Superior temporal gyrus (tissue), 1 donor: ENCODE measurements at regions not wholly inside any gene's neighbourhood (a gene's known extent, or its start where the extent isn't known, plus 50 kb on each side); places are given as distances from the start of the nearest gene placed in this dataset.
A peak's percentile ranks its signal among the peaks of the same experiment; 100 is the strongest.
"Not testable (repeated sequence)": the region's sequence is repeated elsewhere in the genome, so short reads cannot be mapped to it uniquely, and the experiment has no call there.

Source experiments
- DNase-seq: peaks from one replicate; pipeline ENCODE4 v3.0.0-alpha.2; 2016; ENCODE audit errors: extremely low spot score

DNA sequence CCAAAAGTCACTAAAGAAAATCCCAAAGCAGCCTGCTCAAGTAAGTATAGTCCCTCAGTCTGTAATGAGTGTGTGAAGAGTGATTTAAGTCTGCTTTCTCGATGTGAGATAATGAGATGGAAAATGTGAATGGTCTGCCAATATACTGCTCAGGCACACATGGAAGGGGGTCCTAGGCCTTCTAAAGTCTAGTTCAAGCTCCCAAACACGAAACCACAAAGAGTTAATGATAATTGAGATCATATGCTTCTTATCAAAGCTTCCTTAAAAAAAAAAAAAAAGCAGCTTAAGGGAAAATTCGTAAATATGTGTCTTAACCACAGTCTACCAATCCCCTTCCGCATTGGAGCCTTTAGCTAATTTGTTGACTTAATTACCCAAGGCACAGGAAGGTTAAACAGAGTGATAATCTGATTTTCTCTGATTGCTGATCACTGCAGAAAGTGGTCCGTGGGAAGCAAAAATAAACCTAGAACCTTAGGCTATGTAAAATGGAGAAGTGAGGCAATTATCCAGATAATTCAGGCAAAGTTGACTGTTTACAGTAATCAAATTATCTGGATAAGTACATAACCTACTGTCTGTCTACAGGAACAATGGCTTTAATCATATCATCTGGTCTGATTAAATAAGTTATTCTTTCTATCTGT, 172.9 kb downstream of the MBL2 start:
- no peak for DNase-seq

DNA sequence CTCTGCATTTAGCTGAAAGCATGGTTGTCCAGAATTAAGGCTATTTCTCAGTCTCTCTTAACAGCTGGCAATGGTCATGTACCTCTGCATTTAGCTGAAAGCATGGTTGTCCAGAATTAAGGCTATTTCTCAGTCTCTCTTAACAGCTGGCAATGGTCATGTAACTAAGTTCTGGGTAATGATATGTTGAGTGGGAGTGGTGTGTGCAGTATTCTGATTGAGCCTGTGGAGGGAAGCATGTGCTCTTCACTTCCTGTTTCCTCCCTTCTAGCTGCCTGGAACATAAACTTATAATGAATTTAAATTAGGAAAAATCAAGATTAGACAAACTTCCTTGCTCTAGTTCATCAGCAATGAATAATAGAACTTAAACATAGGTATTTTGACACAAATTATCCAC, 168.5 kb downstream of the MBL2 start:
- not testable (repeated sequence) for DNase-seq

DNA sequence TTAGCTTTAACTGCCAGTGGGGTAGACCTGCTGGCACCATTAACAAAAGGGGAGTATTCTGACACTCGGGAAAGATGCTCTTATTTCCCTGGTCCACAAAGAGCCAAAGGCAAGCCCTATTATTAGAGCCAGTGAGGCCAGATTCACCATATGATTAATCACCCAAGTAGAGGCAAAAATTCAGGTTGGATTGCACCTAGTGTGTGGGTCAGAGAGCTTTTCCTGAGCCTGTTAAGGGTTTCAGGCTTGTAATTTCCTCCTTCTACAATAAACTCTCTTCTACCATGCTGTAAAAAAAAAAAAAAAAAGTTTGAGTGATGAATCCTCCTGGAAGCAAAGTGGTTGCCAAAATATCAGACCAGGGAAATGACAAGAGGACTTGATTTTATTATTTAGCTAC, 163.5 kb downstream of the MBL2 start:
- no peak for DNase-seq

DNA sequence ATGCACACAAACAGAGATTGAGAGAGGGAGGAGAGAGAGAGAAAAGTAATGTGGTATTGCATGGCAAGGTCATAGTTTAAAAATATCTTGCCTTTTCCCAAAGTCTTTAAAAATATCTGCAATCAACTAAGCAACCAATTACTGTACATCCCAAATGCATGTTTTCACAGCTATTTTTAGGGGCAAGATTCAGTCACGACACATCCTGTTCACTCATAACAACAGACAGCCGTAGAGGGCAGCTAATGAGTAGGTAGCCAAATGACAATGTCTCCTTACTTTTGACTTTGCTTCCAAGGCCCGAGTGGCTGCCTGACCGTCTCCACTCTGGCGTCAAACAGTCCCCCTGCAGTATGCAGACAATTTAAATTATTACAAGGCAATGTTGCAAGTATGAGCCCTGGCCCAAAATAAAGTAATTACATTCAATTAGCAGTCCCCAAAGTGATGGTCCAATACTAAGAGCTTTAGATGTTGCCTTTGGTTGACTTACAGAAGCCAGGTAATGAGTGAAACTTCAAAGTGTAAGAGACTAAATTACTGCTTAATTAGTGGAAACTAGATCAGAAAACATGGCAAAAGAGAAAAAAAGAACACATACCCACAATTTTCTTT, 162.9 kb downstream of the MBL2 start:
- no peak for DNase-seq

DNA sequence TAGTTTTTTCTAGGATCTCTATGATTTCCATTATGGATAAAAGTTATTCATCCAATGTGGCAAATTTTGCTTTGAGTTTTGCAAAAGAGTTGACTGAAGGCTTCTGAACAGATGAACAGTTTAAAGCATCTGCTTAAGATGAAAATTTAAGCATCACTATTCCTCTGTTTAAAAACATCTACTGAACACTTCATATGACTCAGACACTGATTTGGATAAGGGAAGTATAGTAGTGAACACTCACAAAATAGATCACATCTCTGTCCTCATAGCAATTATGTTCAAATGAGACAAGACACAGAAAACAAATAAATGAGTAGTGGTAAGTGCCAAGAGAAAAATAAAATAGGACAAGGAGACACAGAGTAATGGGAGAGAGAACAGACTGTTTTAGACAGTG, 157.3 kb downstream of the MBL2 start:
- DNase-seq = peak; percentile 46

DNA sequence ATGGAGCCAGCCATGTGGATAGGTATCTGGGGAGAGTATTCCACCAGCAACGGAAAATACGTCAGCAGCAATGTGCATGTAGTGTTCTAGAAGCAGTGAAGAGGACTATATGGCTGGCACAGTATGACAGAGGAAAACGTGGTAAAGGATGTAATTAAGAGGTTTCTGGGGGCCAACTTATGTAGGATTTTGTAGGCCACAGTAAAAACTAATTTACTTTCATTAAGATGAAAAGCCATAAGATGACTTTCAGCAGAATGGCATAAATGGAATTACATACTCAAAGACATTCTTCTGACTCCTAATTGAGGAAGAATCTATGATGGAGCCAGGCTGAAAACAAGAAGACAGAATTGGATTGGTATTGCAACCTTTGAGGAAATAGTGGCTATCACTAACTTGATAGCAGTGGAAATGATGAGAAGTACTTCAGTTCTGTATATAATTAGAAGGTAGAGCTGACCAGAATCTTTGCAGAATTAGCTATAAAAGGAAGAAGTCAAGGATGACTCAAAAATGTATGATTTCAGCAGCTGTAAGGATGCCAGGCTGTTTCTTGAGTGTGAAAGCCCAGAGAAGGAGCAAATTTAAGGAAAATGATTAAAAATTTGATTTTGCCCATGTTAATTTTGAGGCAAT, 156.7 kb downstream of the MBL2 start:
- DNase-seq = peak; percentile 44

DNA sequence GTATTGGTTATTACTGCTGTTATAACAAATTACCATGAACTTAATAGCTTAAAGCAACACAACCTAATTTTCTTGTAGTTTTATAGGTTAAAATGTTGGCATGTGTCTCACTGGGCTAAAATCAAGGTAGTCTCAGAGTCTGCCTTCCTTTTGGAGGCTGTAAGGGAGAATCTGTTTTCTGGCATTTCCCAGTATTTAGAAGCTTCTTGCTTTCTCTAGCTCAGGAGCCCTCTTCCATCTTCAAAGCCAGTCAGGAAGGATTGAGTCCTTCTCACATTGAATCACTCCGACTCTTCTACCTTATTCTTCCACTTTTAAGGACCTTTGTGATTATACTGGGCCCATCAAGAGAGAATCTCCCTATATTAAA, 156.2 kb downstream of the MBL2 start:
- DNase-seq = no peak

DNA sequence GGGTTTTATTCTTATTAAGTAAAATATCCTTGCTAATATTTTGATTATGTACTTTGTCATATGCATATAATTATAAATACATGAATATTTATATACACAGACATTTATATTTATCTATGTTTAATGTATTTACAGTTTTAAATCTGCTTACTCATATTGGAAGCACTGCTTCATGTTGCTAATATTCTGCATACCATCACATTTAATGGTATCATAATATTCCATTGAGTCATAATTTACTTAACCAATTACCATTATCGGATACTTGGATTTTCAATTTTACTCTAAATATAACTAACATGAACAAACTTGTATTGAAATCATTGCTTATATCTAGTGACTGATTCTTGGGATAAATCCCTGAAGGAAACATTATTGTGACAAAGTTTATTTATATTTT, 155.2 kb downstream of the MBL2 start:
- no peak for DNase-seq

DNA sequence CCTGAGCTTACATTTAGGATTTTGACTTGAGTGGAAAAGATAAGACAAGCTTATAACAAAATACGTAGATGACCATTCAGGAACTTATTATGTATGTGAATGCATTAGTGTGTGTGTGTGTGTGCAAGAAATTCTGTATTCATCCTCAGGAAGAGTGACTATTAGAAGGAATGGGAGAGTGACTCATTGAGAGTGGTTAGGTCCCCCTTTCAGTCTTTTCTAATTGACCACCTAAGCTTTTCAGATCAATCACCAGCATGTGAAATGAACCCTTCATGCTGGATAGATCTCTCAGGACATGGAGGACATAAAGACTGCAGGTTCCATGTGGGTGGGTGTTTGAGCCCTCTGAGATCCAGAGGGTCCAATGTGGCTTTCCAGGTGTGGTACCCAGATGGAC, 153.5 kb downstream of the MBL2 start:
- DNase-seq = no peak

DNA sequence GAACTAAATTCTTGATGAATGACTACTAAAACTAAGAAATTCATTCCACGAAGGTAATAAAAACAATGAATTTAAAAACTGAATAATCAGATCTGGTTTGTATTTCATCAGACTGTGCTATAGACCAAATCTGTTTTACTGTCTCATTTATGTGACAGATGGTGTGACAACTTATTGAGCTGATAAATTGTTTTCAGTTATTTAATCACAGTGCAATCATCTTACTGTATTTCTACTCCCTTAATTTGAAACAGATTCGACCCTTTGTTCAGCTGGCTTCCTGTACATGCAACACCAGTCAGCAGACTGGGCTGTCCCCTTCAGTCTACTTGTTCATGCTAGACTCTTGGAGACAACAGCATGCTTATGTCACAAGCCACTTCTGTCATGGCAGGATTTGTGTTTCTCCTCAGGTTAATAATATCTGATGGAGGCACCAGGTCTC, 150.9 kb downstream of the MBL2 start:
- no peak for DNase-seq

DNA sequence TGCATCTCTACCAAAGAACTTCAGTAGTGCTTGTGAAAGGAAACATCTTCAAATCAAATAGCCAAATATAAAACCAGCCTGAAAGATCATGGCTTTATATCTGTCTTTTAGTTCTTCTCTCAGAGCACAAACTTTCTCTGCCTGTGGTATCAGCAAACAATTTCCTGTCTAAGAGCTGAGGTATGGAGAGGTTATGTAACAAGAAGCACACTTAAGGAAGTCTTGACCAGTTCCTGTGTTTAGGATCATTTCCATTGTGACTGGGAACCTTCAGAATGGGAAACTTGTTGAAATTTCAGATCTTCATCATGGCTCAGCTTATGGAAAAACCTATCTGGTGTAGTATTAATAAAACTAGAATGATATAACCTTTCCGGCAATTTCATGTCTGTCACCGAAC, 148.8 kb downstream of the MBL2 start:
- no peak for DNase-seq

DNA sequence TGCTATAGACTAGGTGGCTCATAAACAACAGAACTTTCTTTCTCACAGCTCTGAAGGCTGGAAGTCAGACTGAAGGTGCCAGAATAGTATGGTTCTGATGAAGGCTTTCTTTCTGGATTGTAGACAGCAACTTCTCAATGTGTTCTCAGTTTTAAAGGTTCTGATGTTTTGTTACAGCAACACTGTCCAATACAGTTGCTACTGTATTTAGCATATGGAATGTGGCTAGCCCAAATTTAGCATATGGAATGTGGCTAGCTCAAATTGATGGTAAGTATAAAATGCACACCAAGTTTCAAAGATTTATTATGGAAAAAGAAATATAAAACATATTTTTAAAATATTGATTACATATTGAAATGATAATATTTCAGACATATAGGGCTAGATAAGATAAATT, 145.3 kb downstream of the MBL2 start:
- DNase-seq = no peak

DNA sequence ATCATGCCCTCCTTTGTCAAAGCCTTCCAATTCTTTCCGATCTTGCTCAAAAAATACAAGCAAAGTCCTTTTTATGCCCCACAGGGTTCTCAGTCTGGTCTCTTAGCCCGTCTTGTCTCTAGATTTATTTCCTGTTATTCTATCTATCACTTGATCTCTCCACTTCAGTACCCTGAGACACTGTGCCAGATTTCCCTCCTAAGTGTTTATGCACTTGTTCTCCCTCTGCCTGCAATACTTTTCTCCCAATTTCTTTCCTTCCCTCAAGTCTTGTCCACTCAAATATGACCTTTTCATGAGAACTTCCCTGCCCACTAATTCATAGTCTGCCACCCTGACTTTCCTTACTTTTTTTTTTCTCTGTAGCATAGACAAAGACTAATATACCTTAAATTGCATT, 141.4 kb downstream of the MBL2 start:
- DNase-seq = no peak

DNA sequence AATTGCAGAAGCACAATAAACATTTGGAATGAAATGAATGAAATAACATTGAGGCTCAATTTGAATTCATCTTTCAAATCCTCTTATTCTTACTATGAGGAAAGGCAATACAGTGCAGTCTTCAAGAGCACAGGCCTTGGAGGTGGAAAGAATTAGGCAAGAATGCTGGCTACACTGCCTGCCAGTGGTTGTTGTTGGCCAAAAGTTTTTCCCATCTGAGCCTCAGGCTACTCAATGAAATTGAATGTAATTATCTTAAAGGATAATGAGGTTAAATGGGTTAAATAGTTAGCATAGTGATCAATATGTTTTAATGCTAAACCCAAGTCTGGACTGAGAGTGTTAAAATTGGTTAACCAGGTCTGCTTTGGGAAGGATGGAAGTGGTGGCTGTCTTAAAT, 140.9 kb downstream of the MBL2 start:
- no peak for DNase-seq

DNA sequence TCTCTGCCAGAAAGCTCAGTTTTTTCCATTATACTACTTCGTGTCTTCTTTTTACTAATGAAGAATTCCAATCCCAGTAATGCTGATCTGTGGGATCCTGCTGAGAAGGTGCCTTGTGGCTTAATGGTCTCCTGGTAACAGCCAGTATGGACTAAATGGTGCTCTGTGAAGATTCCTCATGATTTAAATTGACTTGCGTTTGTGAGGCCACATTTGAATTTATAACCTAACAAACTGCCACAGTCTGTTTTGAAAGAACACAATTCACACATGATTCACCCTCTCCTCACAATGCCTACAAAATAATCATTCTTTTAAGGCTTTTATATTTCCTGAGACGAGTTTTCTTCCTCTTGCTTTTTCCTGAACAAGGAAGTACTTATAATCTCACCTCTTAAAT, 140.0 kb downstream of the MBL2 start:
- DNase-seq = no peak

DNA sequence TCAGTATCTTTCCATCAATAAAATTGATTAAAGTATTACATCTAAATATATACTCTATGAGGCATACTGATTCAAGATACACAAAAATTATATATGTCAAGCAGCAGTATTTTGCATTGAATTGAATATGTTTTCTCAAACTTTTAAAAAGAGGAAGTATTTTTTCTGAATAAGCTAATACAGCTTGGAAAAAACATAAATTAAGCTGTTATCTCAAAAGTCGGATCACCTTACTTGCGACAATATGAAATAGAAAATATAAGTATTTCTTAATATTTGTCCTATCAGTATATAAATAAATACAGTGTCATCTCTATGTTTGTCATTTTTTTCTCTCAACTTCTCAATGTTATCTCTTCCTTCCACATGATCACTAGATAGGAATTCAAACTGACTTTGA, 139.3 kb downstream of the MBL2 start:
- DNase-seq = no peak

DNA sequence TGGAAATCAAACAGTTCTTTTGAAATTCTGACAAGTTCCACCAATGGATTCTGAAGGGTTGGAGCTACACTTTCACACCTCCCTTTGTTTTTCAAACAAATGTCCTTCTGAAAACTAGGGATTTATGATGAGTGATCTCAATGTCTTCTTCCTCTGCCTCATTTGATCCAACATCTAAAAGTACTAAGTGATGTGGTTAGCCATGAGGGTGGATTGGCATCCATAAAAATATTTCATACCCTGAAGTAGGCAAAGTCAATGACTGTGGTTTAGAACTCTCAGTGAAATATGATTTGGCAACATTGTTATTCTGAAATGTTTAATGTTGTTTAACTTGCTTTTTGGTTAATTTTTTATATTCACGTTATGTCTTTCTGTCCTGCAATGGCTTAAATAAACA, 136.9 kb downstream of the MBL2 start:
- DNase-seq = no peak

DNA sequence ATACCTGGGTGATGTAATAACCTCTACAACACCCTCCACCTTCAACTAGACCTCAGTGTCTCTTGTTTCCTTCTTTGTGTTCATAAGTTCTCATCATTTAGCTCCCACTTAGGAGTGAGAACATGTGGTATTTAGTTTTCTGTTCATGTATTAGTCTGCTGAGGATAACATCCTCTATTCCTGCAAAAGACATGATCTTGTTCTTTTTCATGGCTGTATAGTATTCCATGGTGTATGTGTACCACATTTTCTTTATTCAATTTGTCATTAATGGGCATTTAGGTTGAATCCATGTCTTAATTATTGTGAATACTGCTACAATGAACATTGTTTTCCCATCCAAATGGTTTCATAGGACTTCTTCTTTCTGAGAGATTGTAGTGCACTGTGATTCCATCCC, 135.7 kb downstream of the MBL2 start:
- DNase-seq = no peak

DNA sequence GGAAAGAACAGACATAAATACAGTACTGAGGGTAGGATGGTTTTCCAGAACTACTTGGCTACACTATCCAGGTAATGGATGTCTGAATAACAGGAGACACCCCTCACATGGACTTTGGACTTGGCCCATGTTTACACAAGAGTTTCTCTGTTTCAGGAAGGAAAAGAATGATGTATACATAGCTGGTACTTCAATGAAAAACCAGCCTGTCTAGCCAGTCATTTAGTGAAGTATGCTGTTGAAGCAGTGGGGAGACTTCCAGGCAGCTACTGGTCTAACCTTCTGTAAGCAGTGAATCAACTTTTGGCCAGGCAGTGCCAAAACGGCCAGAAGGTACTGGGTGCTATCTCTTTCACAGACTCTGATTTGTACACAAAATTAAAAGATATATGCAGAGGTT, 135.0 kb downstream of the MBL2 start:
- DNase-seq = no peak

DNA sequence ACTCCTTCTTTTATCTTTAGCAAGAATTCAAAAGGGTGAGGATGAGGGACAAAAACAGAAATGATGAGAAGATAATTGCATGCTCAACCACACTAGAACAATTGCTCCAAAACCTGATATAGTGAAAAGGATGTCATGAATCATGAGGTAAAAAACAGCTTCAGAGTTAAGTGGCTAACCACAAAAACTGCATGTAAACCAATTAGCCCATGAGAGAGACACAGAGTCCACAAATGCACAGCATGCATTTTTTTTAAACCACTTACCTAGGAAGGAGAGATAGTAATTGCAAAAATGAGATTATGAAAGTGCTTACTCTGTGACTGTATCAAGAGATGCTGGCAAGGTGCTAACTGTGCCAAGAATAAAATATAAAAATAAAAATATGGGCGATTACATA, 132.9 kb downstream of the MBL2 start:
- DNase-seq = no peak

DNA sequence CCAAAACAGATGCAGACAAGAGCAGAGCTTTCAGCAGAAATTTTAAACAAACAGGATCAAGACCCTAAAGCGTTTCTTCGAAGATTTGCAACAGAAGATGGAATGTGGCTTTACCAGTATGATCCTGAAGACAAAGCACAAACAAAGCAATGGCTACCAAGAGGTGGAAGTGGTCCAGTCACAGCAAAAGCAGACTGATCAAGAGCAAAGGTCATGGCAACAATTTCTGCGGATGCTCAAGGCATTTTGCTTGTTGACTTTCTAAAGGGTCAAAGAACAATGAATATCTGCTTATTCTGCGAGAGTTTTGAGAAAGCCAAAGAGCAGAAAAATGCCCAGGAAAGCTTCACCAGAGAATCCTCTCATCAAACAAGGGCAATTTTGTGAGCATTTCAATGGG, 130.4 kb downstream of the MBL2 start:
- no peak for DNase-seq

DNA sequence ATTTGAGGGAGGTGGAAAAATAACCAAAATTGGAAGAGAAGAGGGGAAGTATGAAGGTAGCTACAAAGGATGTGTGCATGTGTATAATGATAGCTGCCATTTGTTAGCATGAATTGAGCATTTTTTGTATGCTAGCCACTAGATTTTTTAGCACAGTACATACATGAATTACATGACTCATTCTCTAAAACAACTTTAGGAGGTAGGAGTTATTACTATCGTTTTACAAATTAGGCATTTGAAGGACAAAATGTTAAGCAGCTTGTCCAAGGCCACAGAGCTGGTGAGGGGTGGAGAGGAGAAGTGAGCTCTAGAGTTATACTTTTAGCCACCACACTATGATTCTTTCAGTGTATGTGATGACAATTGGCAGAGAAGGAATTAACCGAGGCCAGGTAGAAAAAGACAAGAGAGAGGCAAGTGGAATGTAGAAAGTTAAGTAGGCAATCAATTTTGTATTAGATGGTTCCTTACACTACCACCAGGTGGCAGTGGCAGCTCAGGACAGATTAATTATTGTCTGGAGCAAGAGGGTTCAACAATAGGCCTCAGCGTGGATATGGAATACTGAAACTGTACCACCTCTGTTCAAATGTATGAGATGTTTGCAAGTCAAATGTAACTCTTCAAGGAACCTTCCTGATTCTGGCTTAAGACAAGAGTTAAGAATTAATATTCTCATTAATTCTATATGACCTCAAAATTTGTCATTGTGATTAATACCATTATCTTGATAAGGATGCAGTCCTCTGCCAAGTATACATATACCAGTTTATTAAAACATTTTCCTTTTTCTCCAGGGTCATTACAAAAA, 128.0 kb downstream of the MBL2 start:
- peak; percentile 92 for DNase-seq
